A549 (cell line): ENCODE measurements at regions not wholly inside any gene's neighbourhood (a gene's known extent, or its start where the extent isn't known, plus 50 kb on each side); places are given as distances from the start of the nearest gene placed in this dataset.

Experiments
- ATAC-seq, 2 experiments: fragments of 200-7000 bp in 1 of 2; fragments of >200 bp in 1 of 2; cut with Nextera tagmentation in 1 of 2; cut with Tn5 transposase in 1 of 2; 3 replicates each; pipeline versions ENCODE4 v1.8.0 to v1.9.1; 2018 to 2020; ENCODE audit warnings: mild to moderate bottlenecking in 1 of 2, moderate library complexity in 1 of 2
- CTCF ChIA-PET: fragments of 300-600 bp; sonication (Branson Sonifier 250); formaldehyde crosslinking; extraction: SDS; loops from one replicate; lab custom pipeline; 2021; ENCODE audit warnings: antibody characterized with exemption, inconsistent platforms; lab: Yijun Ruan, JAX
- POLR2A ChIA-PET: fragments of 350-600 bp; formaldehyde crosslinking; extraction: SDS; loops from one replicate; lab custom pipeline; 2021; ENCODE audit warnings: antibody characterized with exemption, inconsistent platforms; lab: Yijun Ruan, JAX
- DNase-seq, 2 experiments: peaks; one replicate each; pipeline versions ENCODE4 v3.0.0 to v3.0.0-alpha.2; 2011 to 2016; ENCODE audit warnings: low read depth in 1 of 2, low spot score in 1 of 2
- FAIRE-seq: peaks from 2 replicates; lab custom pipeline; 2011; peaks lifted over from hg19 to GRCh38; lab: Jason Lieb, UNC
- H3K27ac ChIP-seq, 2 experiments: fragments of >200 bp; sonication (Bioruptor Twin); formaldehyde crosslinking; 3 replicates each; pipeline ENCODE4 v1.5.1; 2016 to 2017
- H3K4me1 ChIP-seq: fragments of >200 bp; sonication (Bioruptor Twin); formaldehyde crosslinking; 3 replicates; pipeline ENCODE4 v1.6.1; 2016
- H3K4me2 ChIP-seq: fragments of >200 bp; sonication (Bioruptor Twin); formaldehyde crosslinking; 3 replicates; pipeline ENCODE4 v1.6.1; 2016
- H3K4me3 ChIP-seq: fragments of >200 bp; sonication (Bioruptor Twin); formaldehyde crosslinking; 3 replicates; pipeline ENCODE4 v1.5.1; 2016
- H3K9me3 ChIP-seq: fragments of >200 bp; sonication (Bioruptor Twin); formaldehyde crosslinking; 3 replicates; pipeline ENCODE4 v1.6.1; 2016
- CHD4 ChIP-seq: fragments of 200-600 bp; sonication (generic); IDR thresholded peaks from 2 replicates; pipeline ENCODE4 v1.6.1; 2016; ENCODE audit warnings: antibody characterized with exemption, mild to moderate bottlenecking, borderline replicate concordance
- EHF ChIP-seq: fragments of 250-450 bp; sonication (Bioruptor Pico); IDR thresholded peaks from 2 replicates; pipeline ENCODE4 v1.5.0; 2020; ENCODE audit warnings: mild to moderate bottlenecking
- EP300 ChIP-seq, 2 experiments: fragments of >200 bp; sonication (Bioruptor Twin); formaldehyde crosslinking; IDR thresholded peaks; 2 replicates in 1 of 2; 3 replicates in 1 of 2; pipeline ENCODE4 v1.6.1; 2016 to 2017
- ESRRA ChIP-seq: fragments of 150-350 bp; IDR thresholded peaks from 2 replicates; pipeline ENCODE4 v1.6.1; 2014; ENCODE audit warnings: mild to moderate bottlenecking, low read length, borderline replicate concordance
- HOXA7 ChIP-seq: fragments of 250-450 bp; sonication (Bioruptor Pico); IDR thresholded peaks from 2 replicates; pipeline ENCODE4 v1.5.0; 2020; ENCODE audit warnings: mild to moderate bottlenecking, moderate library complexity
- JUN ChIP-seq, 2 experiments: fragments of >200 bp; sonication (Bioruptor Twin); formaldehyde crosslinking; IDR thresholded peaks; 2 replicates in 1 of 2; 3 replicates in 1 of 2; pipeline ENCODE4 v1.6.1; 2016 to 2017
- JUNB ChIP-seq: fragments of >200 bp; sonication (Bioruptor Twin); formaldehyde crosslinking; IDR thresholded peaks from 2 replicates; pipeline ENCODE4 v1.6.1; 2016
- KDM1A ChIP-seq: fragments of 200-600 bp; sonication (generic); IDR thresholded peaks from 2 replicates; pipeline ENCODE4 v1.6.1; 2016; ENCODE audit warnings: low read depth, mild to moderate bottlenecking
- KDM5A ChIP-seq: fragments of 200-600 bp; sonication (generic); IDR thresholded peaks from 2 replicates; pipeline ENCODE4 v1.6.1; 2016; ENCODE audit warnings: antibody characterized with exemption, mild to moderate bottlenecking
- MAZ ChIP-seq: fragments of 150-350 bp; IDR thresholded peaks from 2 replicates; pipeline ENCODE4 v1.6.1; 2014; ENCODE audit warnings: antibody characterized with exemption, low read depth, low read length, borderline replicate concordance
- PHF8 ChIP-seq: fragments of 200-600 bp; sonication (generic); IDR thresholded peaks from 2 replicates; pipeline ENCODE4 v1.6.1; 2016; ENCODE audit warnings: low read depth, mild to moderate bottlenecking, antibody characterized with exemption, moderate library complexity, borderline replicate concordance
- RARB ChIP-seq: fragments of 250-450 bp; sonication (Bioruptor Pico); IDR thresholded peaks from 2 replicates; pipeline ENCODE4 v1.8.0; 2021; ENCODE audit warnings: mild to moderate bottlenecking, moderate library complexity
- RFX5 ChIP-seq: fragments of 450-650 bp; IDR thresholded peaks from 2 replicates; pipeline ENCODE4 v1.7.1; 2014; ENCODE audit warnings: antibody characterized with exemption, mild to moderate bottlenecking, moderate library complexity
- RNF2 ChIP-seq: fragments of 200-600 bp; sonication (generic); IDR thresholded peaks from 2 replicates; pipeline ENCODE4 v1.6.1; 2016; ENCODE audit warnings: low read depth, mild to moderate bottlenecking, antibody characterized with exemption, moderate library complexity, borderline replicate concordance
- SMC3 ChIP-seq: fragments of >200 bp; sonication (Bioruptor Twin); formaldehyde crosslinking; IDR thresholded peaks from 3 replicates; pipeline ENCODE4 v1.6.1; 2018; ENCODE audit warnings: inconsistent platforms
- ZFP36 ChIP-seq: fragments of 450-650 bp; IDR thresholded peaks from 2 replicates; pipeline ENCODE4 v1.6.1; 2014; ENCODE audit warnings: borderline replicate concordance; ENCODE audit not compliant: partially characterized antibody
- ZNF302 ChIP-seq: fragments of 250-450 bp; sonication (Bioruptor Pico); IDR thresholded peaks from 2 replicates; pipeline ENCODE4 v1.9.0; 2021; ENCODE audit warnings: inconsistent platforms, mild to moderate bottlenecking, moderate library complexity
- ZSCAN20 ChIP-seq: fragments of 250-450 bp; sonication (Bioruptor Pico); IDR thresholded peaks from 2 replicates; pipeline ENCODE4 v1.8.0; 2022; ENCODE audit warnings: mild to moderate bottlenecking, moderate library complexity
- WGBS: methylation state at CpG from one replicate; pipeline ENCODE4 v1.1.6; 2017; ENCODE audit errors: missing lambda C conversion rate; 5-methylcytosine and 5-hydroxymethylcytosine counted together
- TF ChIP-seq, protein P1 (sequence below): fragments of 250-450 bp; sonication (Bioruptor Pico); IDR thresholded peaks from 2 replicates; pipeline ENCODE4 v1.5.0; 2020; ENCODE audit warnings: low read depth, mild to moderate bottlenecking, moderate library complexity
- TF ChIP-seq, protein P2 (sequence below): fragments of 250-450 bp; sonication (Bioruptor Pico); IDR thresholded peaks from 2 replicates; pipeline ENCODE4 v1.5.0; 2021; ENCODE audit warnings: mild to moderate bottlenecking, moderate library complexity, borderline replicate concordance
- TF ChIP-seq, protein P3 (sequence below): fragments of 200-600 bp; sonication (generic); IDR thresholded peaks from 2 replicates; pipeline ENCODE4 v1.6.1; 2016; ENCODE audit warnings: antibody characterized with exemption, mild to moderate bottlenecking, moderate library complexity
- TF ChIP-seq, protein P4 (sequence below): IDR thresholded peaks from 2 replicates; pipeline ENCODE4 v1.6.1; 2012; ENCODE audit warnings: low read depth, borderline replicate concordance
- TF ChIP-seq, protein P5 (sequence below): IDR thresholded peaks from 2 replicates; pipeline ENCODE4 v1.6.1; 2012

DNA sequence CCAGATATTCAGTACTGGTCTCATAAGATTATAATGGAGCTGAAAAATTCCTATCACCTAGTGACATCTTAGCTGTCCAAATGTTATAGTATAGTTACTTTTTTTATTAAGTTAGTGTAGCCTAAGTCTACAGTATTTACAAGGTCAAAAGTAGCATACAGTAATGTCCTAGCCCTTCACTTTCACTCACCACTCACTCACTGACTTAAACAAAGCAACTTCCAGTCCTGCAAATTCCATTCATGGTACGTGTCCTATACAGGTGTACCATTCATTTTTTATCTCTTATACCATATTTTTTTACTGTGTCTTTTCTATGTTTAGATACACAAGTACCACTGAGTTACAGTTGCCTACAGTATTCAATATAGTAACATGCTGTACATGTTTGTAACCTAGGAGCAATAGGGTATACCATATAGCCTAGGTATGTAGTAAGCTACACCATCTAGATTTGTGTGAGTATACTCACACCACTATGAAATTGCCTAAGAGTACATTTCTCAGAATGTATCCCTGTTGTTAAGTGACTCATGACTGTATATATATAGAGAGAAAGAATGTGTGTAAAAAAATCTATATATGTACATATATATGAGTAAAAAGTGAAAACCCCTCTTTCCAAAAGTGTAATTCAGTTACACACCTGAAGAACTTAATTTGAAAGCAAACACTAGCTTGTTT, 234.8 kb upstream of the WWC1 start:
- TF ChIP-seq KDM1A (no peak), ZNF302 (CRISPR knock-in tag) (no peak), SMC3 (no peak), EHF (CRISPR knock-in tag) (no peak), ESRRA (no peak), RARB (CRISPR knock-in tag) (no peak)
- TF ChIP-seq, protein P1, sequence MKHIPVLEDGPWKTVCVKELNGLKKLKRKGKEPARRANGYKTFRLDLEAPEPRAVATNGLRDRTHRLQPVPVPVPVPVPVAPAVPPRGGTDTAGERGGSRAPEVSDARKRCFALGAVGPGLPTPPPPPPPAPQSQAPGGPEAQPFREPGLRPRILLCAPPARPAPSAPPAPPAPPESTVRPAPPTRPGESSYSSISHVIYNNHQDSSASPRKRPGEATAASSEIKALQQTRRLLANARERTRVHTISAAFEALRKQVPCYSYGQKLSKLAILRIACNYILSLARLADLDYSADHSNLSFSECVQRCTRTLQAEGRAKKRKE (CRISPR knock-in tag): no peak
- TF ChIP-seq, protein P2, sequence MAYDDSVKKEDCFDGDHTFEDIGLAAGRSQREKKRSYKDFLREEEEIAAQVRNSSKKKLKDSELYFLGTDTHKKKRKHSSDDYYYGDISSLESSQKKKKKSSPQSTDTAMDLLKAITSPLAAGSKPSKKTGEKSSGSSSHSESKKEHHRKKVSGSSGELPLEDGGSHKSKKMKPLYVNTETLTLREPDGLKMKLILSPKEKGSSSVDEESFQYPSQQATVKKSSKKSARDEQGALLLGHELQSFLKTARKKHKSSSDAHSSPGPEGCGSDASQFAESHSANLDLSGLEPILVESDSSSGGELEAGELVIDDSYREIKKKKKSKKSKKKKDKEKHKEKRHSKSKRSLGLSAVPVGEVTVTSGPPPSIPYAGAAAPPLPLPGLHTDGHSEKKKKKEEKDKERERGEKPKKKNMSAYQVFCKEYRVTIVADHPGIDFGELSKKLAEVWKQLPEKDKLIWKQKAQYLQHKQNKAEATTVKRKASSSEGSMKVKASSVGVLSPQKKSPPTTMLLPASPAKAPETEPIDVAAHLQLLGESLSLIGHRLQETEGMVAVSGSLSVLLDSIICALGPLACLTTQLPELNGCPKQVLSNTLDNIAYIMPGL (CRISPR knock-in tag): no peak
- H3K9me3 ChIP-seq: no peaks in the 10 kb centered on the region
- no peaks in the 10 kb centered on the region for H3K4me1 ChIP-seq
- 2% methylated on average over 1 of the region's 1 CpG for WGBS
- H3K27ac ChIP-seq: no peak overlapping the region
- FAIRE-seq (no peak), DNase-seq (no peak), ATAC-seq (no peak)
- no peak overlapping the region for H3K4me3 ChIP-seq
- CTCF ChIA-PET: interaction anchor here (1.7 to 2.6 kb wide), 2 partner anchors 9 kb away, joined by 7 to 16 read pairs; no protein-coding TSS in a partner anchor
- POLR2A ChIA-PET: no interaction called here
- no peak overlapping the region for H3K4me2 ChIP-seq

DNA sequence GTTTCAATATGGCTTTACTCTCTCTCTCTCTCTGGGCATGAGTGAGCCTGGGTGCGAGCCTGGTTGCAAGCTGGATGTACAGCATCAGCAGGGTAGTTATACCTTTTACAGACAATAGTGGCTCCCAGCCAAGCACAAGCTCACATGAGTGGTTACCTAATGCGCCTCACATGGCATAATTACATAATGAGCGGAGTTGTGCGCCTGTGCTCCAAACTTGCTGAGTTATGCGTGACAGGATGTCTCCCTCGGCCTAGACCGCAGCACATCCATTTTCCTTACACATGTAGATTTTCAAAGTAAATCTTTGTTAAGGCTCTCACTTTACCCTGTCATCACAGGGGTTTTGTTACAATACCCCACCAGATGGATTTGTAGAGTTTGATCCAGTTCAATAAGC, 233.5 kb upstream of the WWC1 start:
- Histone ChIP-seq H3K4me3 (no peak overlapping the region), H3K4me1 (no peaks in the 10 kb centered on the region), H3K9me3 (no peaks in the 10 kb centered on the region), H3K4me2 (no peak overlapping the region), H3K27ac (no peak overlapping the region)
- TF ChIP-seq PHF8 (no peak), MAZ (no peak), EP300 (IDR thresholded peaks at IDR 0.05) (no peak), RNF2 (no peak)
- DNase-seq (peak in 1 of 2 experiments; percentile 16), ATAC-seq (no peak), FAIRE-seq (no peak)
- ChIA-PET POLR2A (no interaction called here), CTCF (interaction anchor here (2.6 kb wide), 1 partner anchor 10 kb away, joined by 16 read pairs; no protein-coding TSS in a partner anchor)
- WGBS: 42% methylated on average over 7 of the region's 7 CpGs

DNA sequence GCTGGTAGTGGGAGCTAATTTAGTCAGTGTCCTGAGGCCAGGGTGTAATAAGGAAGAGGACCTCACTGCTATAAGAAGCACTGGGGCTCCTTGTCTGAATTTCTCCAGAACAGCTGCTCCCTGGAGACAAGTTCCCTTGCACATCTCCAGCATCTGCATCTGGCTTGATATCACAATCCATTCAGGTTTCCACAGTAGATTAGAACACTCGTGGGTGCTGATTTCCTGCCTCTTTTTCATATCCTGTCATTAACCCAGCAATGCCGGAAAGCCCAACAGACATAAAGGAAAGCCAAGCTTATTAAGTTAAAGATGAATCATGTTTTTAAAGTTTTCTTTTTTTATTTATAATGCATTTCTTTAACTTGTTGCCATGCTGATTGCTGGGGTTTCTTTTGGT, 232.3 kb upstream of the WWC1 start:
- Histone ChIP-seq H3K27ac (no peak overlapping the region), H3K4me3 (no peak overlapping the region), H3K4me1 (no peaks in the 10 kb centered on the region), H3K9me3 (no peaks in the 10 kb centered on the region), H3K4me2 (no peak overlapping the region)
- no peak for ATAC-seq
- CTCF ChIA-PET: interaction anchor here (1.2 to 2.6 kb wide), 3 partner anchors 11 to 153 kb away, joined by 3 to 16 read pairs (median 3); no protein-coding TSS in a partner anchor
- TF ChIP-seq HOXA7 (CRISPR knock-in tag): no peak
- TF ChIP-seq, protein P3, sequence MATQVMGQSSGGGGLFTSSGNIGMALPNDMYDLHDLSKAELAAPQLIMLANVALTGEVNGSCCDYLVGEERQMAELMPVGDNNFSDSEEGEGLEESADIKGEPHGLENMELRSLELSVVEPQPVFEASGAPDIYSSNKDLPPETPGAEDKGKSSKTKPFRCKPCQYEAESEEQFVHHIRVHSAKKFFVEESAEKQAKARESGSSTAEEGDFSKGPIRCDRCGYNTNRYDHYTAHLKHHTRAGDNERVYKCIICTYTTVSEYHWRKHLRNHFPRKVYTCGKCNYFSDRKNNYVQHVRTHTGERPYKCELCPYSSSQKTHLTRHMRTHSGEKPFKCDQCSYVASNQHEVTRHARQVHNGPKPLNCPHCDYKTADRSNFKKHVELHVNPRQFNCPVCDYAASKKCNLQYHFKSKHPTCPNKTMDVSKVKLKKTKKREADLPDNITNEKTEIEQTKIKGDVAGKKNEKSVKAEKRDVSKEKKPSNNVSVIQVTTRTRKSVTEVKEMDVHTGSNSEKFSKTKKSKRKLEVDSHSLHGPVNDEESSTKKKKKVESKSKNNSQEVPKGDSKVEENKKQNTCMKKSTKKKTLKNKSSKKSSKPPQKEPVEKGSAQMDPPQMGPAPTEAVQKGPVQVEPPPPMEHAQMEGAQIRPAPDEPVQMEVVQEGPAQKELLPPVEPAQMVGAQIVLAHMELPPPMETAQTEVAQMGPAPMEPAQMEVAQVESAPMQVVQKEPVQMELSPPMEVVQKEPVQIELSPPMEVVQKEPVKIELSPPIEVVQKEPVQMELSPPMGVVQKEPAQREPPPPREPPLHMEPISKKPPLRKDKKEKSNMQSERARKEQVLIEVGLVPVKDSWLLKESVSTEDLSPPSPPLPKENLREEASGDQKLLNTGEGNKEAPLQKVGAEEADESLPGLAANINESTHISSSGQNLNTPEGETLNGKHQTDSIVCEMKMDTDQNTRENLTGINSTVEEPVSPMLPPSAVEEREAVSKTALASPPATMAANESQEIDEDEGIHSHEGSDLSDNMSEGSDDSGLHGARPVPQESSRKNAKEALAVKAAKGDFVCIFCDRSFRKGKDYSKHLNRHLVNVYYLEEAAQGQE: no peak
- TF ChIP-seq JUNB: no peak
- TF ChIP-seq KDM5A: no peak
- no peak for TF ChIP-seq RARB (CRISPR knock-in tag)
- no peak for TF ChIP-seq ZNF302 (CRISPR knock-in tag)
- TF ChIP-seq, protein P4, sequence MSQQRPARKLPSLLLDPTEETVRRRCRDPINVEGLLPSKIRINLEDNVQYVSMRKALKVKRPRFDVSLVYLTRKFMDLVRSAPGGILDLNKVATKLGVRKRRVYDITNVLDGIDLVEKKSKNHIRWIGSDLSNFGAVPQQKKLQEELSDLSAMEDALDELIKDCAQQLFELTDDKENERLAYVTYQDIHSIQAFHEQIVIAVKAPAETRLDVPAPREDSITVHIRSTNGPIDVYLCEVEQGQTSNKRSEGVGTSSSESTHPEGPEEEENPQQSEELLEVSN: no peak
- TF ChIP-seq, protein P5, sequence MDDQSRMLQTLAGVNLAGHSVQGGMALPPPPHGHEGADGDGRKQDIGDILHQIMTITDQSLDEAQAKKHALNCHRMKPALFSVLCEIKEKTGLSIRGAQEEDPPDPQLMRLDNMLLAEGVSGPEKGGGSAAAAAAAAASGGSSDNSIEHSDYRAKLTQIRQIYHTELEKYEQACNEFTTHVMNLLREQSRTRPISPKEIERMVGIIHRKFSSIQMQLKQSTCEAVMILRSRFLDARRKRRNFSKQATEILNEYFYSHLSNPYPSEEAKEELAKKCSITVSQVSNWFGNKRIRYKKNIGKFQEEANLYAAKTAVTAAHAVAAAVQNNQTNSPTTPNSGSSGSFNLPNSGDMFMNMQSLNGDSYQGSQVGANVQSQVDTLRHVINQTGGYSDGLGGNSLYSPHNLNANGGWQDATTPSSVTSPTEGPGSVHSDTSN: no peak
- no peak for TF ChIP-seq CHD4
- TF ChIP-seq ZSCAN20 (CRISPR knock-in tag): no peak
- no peak for TF ChIP-seq RFX5
- TF ChIP-seq ZFP36: no peak
- TF ChIP-seq JUN (IDR thresholded peaks at IDR 0.05): no peak
- FAIRE-seq: no peak
- POLR2A ChIA-PET: no interaction called here
- WGBS: 41% methylated on average over 2 of the region's 2 CpGs
- DNase-seq: no peak
